Esophagus squamous epithelium (tissue), 5 donors: ENCODE measurements at regions not wholly inside any gene's neighbourhood (a gene's known extent, or its start where the extent isn't known, plus 50 kb on each side); places are given as distances from the start of the nearest gene placed in this dataset.

Source experiments
- DNase-seq: peaks from one replicate; lab custom pipeline; 2025; lab: John Stamatoyannopoulos, UW
- H3K27ac ChIP-seq, 4 donors: fragments of 200-600 bp; sonication (generic); one replicate each; pipeline ENCODE4 v1.5.1; 2016 to 2019; ENCODE audit warnings: mild to moderate bottlenecking in 1 of 4
- H3K27me3 ChIP-seq, 4 donors: fragments of 200-600 bp; sonication (generic); 1 replicate in 3 of 4; 2 replicates in 1 of 4; pipeline versions ENCODE4 v1.5.1 to v1.6.0; 2017 to 2021; ENCODE audit warnings: antibody characterized with exemption in 1 of 4
- H3K36me3 ChIP-seq, 3 donors: fragments of 200-600 bp; sonication (generic); one replicate each; pipeline ENCODE4 v1.5.1; 2016 to 2019
- H3K4me1 ChIP-seq, 3 donors: fragments of 200-600 bp; sonication (generic); one replicate each; pipeline ENCODE4 v1.5.1; 2017 to 2019
- H3K4me3 ChIP-seq, 4 donors: fragments of 200-600 bp; sonication (generic); 1 replicate in 3 of 4; 2 replicates in 1 of 4; pipeline ENCODE4 v1.5.1; 2016 to 2019; ENCODE audit warnings: mild to moderate bottlenecking in 2 of 4, moderate library complexity in 1 of 4
- H3K9me3 ChIP-seq, 3 donors: fragments of 200-600 bp; sonication (generic); one replicate each; pipeline ENCODE4 v1.5.1; 2016 to 2019
- POLR2A ChIP-seq, 4 donors: fragments of 450-650 bp; IDR thresholded peaks; one replicate each; pipeline ENCODE4 v1.6.1; 2017; ENCODE audit warnings: antibody characterized with exemption in 4 of 4, mild to moderate bottlenecking in 4 of 4, moderate library complexity in 3 of 4
- WGBS, 2 donors: methylation state at CpG; one replicate each; pipeline ENCODE4 v1.1.5; 2018; 5-methylcytosine and 5-hydroxymethylcytosine counted together
- intact Hi-C: fragments of 100-400 bp; cut with DNase I; formaldehyde crosslinking; loops from one replicate; pipeline ENCODE4 v1.15.0; 2022
- TF ChIP-seq, protein P1 (sequence below), 6 experiments: fragments of 450-650 bp in 4 of 6; fragments of 200-600 bp in 2 of 6; sonication (generic) in 2 of 6; IDR thresholded peaks; one replicate each; pipeline ENCODE4 v1.5.1; 2016 to 2019; ENCODE audit warnings: antibody characterized with exemption in 6 of 6, mild to moderate bottlenecking in 4 of 6, moderate library complexity in 4 of 6
- donor health status: DM: yes; HTN: yes; CAD: no.

DNA sequence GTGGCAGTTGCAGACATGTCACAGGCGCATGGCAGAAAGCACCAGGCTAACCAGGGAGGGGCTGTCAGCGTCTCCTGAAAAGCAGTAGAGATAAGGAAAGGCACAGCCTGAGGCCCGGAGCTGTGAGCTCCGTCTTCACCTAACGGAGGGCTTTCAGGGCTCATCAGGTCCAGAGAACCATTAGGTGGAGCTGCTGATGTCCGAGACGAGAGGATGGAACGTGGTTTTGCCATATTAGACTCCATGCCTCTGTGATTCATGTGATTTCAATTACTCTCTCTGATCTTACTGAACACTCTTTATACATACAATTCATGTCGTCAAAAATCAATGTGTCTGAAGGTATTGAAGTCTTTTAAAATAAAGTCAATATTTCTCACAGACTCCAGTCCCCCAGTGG is 120.3 kb upstream of the RAB6C start:
- H3K4me3 ChIP-seq = no peak overlapping the region
- no peaks in the 10 kb centered on the region for H3K27me3 ChIP-seq
- H3K27ac ChIP-seq = no peak overlapping the region
- no peaks in the 10 kb centered on the region for H3K9me3 ChIP-seq
- peaks cover 3 to 16% (median 5%) of the 10 kb centered on the region in 3 donors for H3K4me1 ChIP-seq
- intact Hi-C loops = no loop called here
- no peak for DNase-seq
- TF ChIP-seq, protein P1, sequence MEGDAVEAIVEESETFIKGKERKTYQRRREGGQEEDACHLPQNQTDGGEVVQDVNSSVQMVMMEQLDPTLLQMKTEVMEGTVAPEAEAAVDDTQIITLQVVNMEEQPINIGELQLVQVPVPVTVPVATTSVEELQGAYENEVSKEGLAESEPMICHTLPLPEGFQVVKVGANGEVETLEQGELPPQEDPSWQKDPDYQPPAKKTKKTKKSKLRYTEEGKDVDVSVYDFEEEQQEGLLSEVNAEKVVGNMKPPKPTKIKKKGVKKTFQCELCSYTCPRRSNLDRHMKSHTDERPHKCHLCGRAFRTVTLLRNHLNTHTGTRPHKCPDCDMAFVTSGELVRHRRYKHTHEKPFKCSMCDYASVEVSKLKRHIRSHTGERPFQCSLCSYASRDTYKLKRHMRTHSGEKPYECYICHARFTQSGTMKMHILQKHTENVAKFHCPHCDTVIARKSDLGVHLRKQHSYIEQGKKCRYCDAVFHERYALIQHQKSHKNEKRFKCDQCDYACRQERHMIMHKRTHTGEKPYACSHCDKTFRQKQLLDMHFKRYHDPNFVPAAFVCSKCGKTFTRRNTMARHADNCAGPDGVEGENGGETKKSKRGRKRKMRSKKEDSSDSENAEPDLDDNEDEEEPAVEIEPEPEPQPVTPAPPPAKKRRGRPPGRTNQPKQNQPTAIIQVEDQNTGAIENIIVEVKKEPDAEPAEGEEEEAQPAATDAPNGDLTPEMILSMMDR (IDR thresholded peaks at IDR 0.05) = no peak
- TF ChIP-seq POLR2A (IDR thresholded peaks at IDR 0.05) = no peak
- H3K36me3 ChIP-seq = no peaks in the 10 kb centered on the region
- 71 to 79% methylated on average over 9 of the region's 9 CpGs for WGBS, 2 donors

DNA sequence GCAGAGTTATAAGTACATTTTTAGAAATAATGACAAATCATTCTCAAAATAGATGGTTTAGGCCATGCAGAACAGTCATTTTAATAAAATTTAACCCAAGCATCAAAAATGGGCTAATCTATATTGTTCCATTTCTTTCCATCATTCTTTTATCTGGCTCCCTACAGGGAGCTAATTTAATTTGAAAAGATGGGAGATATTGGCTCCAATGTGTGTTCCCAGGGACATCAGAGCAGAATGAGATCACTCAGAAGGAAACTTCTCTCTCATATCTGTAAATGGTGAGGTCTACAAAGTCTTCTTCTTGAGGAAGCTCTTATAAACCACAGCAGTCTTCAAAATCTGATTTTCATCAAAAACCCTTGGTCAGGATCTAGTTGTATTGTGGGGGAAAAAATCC is 119.4 kb upstream of the RAB6C start:
- Histone ChIP-seq H3K4me3 (no peak overlapping the region), H3K9me3 (no peaks in the 10 kb centered on the region), H3K4me1 (peaks cover 3 to 16% (median 5%) of the 10 kb centered on the region in 3 donors), H3K27ac (no peak overlapping the region), H3K27me3 (no peaks in the 10 kb centered on the region), H3K36me3 (no peaks in the 10 kb centered on the region)
- no peak for DNase-seq
- intact Hi-C loops = no loop called here
- TF ChIP-seq, protein P1 (IDR thresholded peaks at IDR 0.05) = no peak
- TF ChIP-seq POLR2A (IDR thresholded peaks at IDR 0.05) = no peak

DNA sequence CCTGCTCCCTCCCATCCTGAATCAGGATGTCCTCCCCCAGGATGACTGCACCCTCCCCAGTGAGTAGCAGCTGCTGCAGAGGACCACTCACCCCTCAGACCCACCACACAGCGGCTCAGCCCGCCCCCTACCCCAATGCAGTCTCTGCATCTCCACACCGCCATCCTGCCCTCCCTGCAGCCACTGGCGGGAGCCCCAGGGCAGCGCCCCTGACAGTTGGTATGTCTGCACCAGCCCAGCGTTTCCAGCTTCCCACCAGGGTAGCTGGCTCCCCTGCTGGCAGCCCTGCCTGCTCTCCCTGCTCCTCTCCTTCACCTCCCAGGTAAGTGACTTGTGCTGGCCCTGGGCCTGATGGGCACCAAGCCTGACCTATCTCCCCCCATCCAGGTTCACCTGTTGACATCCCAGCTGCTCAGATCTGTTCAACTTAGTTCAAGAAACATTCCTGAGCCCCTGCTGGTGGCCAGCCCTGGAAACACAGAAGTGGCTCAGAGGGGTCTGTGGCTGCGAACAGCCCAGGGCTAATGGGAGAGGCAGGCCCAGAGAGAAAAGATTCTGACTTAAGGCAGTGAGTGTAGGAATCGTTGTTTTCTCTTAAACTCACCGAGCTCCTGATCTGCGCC is 117.7 kb upstream of the RAB6C start:
- Histone ChIP-seq H3K36me3 (no peaks in the 10 kb centered on the region), H3K4me3 (no peak overlapping the region), H3K27ac (no peak overlapping the region), H3K9me3 (no peaks in the 10 kb centered on the region), H3K27me3 (no peaks in the 10 kb centered on the region), H3K4me1 (peaks cover 3 to 12% (median 5%) of the 10 kb centered on the region in 3 donors)
- no peak for TF ChIP-seq POLR2A (IDR thresholded peaks at IDR 0.05)
- TF ChIP-seq, protein P1 (IDR thresholded peaks at IDR 0.05) = no peak
- DNase-seq = no peak
- intact Hi-C loops = no loop called here
- WGBS, 2 donors = 81 to 83% methylated on average over 3 to 4 of the region's 10 CpGs

DNA sequence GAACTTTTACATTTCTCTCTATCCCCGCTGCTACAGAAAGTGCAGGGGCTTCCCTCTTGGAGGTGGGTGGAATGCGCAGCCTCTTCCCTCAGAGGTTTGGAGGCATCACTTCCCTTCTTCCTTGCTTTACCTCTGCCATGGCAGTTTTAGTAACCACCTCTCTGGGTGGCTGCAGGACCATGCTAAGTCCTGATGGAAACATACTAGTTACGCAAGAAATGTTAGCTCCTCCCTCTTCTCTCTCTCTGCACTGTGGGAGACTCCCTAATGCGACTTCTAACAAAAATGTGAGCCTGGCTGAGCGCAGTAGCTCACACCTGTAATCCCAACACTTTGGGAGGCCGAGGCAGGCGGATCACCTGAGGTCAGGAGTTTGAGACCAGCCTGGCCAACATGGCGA is 116.8 kb upstream of the RAB6C start:
- Histone ChIP-seq H3K4me3 (no peak overlapping the region), H3K36me3 (no peaks in the 10 kb centered on the region), H3K4me1 (peaks cover under 1 to 3% (median 1%) of the 10 kb centered on the region in 3 donors), H3K27ac (no peak overlapping the region), H3K27me3 (no peaks in the 10 kb centered on the region), H3K9me3 (no peaks in the 10 kb centered on the region)
- intact Hi-C loops = no loop called here
- 77 to 88% methylated on average over 8 of the region's 8 CpGs for WGBS, 2 donors
- no peak for DNase-seq
- TF ChIP-seq POLR2A (IDR thresholded peaks at IDR 0.05) = no peak
- TF ChIP-seq, protein P1 (IDR thresholded peaks at IDR 0.05) = no peak

DNA sequence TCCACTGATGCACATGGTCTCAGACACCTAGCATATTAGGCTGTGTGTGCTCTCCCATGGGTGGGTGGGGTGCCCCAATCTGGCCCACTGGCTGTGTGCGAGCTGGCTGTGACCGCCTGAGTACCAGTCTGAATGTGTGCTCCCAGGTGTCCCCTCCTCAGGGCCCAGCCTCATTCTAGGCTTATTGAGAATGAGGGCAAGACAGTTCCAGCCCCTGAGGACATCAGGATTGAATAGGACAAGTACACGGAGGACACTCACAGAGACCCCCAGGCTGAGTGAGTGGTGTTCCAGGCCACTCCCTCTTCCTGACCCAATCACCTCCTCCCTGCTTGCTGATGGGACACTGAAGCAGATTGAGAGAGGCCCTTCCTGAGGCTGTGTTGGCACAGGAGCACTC is 116.1 kb upstream of the RAB6C start:
- no peak for DNase-seq
- H3K27ac ChIP-seq = no peak overlapping the region
- H3K9me3 ChIP-seq = no peaks in the 10 kb centered on the region
- H3K4me1 ChIP-seq = no peaks in the 10 kb centered on the region
- WGBS, 2 donors = 67% methylated on average over 3 of the region's 3 CpGs; no CpG with 5 or more reads in 1 of the 2 donors
- no peaks in the 10 kb centered on the region for H3K27me3 ChIP-seq
- TF ChIP-seq, protein P1 (IDR thresholded peaks at IDR 0.05) = no peak
- no peak for TF ChIP-seq POLR2A (IDR thresholded peaks at IDR 0.05)
- no peaks in the 10 kb centered on the region for H3K36me3 ChIP-seq
- intact Hi-C loops = no loop called here
- H3K4me3 ChIP-seq = no peak overlapping the region
